Suprapubic skin (tissue), 3 donors: ENCODE measurements at regions not wholly inside any gene's neighbourhood (a gene's known extent, or its start where the extent isn't known, plus 50 kb on each side); places are given as distances from the start of the nearest gene placed in this dataset.

Experiments used
- CTCF ChIP-seq, 2 donors: fragments of 200-600 bp in 1 of 2; fragments of 450-650 bp in 1 of 2; sonication (generic) in 1 of 2; IDR thresholded peaks; one replicate each; pipeline ENCODE4 v1.5.1; 2016 to 2019; ENCODE audit warnings: antibody characterized with exemption in 2 of 2, mild to moderate bottlenecking in 1 of 2, moderate library complexity in 1 of 2
- POLR2AphosphoS5 ChIP-seq, 3 donors: sonication (generic); formaldehyde crosslinking; IDR thresholded peaks; one replicate each; pipeline ENCODE4 v1.6.1; 2017; ENCODE audit warnings: antibody characterized with exemption in 3 of 3

- TF ChIP-seq CTCF (IDR thresholded peaks at IDR 0.05) (no peak), POLR2AphosphoS5 (IDR thresholded peaks at IDR 0.05) (no peak)
Measured at GRCh38 chr4:34289489-34289888, 1954.8 kb downstream of the ARAP2 start.
